Panc1 (cell line): ENCODE measurements at regions not wholly inside any gene's neighbourhood (a gene's known extent, or its start where the extent isn't known, plus 50 kb on each side); places are given as distances from the start of the nearest gene placed in this dataset.

Source experiments
- POLR2AphosphoS5 ChIP-seq: IDR thresholded peaks from 2 replicates; pipeline ENCODE4 v1.6.1; 2012; ENCODE audit warnings: mild to moderate bottlenecking, low read depth, low read length, moderate library complexity
- REST ChIP-seq, 2 experiments: IDR thresholded peaks; 2 replicates each; pipeline ENCODE4 v1.6.1; 2011 to 2012; ENCODE audit warnings: low read depth in 2 of 2, control low read depth in 1 of 2, low read length in 1 of 2, mild to moderate bottlenecking in 1 of 2, moderate library complexity in 1 of 2; ENCODE audit not compliant: insufficient read depth in 1 of 2
- SIN3A ChIP-seq: IDR thresholded peaks from 2 replicates; pipeline ENCODE4 v1.6.1; 2012; ENCODE audit warnings: low read depth, mild to moderate bottlenecking, low read length, moderate library complexity, borderline replicate concordance; ENCODE audit not compliant: insufficient read depth
- TCF7L2 ChIP-seq: IDR thresholded peaks from 2 replicates; pipeline ENCODE4 v1.6.1; 2011; ENCODE audit warnings: mild to moderate bottlenecking, low read depth, low read length, inconsistent platforms
- TF ChIP-seq, protein P1 (sequence below): fragments of 450-650 bp; IDR thresholded peaks from 2 replicates; pipeline ENCODE4 v1.5.1; 2017; ENCODE audit warnings: mild to moderate bottlenecking

GRCh38 chr6:56807326-56807988, 147.4 kb upstream of the BEND6 start:
- TF ChIP-seq, protein P1, sequence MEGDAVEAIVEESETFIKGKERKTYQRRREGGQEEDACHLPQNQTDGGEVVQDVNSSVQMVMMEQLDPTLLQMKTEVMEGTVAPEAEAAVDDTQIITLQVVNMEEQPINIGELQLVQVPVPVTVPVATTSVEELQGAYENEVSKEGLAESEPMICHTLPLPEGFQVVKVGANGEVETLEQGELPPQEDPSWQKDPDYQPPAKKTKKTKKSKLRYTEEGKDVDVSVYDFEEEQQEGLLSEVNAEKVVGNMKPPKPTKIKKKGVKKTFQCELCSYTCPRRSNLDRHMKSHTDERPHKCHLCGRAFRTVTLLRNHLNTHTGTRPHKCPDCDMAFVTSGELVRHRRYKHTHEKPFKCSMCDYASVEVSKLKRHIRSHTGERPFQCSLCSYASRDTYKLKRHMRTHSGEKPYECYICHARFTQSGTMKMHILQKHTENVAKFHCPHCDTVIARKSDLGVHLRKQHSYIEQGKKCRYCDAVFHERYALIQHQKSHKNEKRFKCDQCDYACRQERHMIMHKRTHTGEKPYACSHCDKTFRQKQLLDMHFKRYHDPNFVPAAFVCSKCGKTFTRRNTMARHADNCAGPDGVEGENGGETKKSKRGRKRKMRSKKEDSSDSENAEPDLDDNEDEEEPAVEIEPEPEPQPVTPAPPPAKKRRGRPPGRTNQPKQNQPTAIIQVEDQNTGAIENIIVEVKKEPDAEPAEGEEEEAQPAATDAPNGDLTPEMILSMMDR, result no peak
- TF ChIP-seq REST (IDR thresholded peaks at IDR 0.05; ENCODE audit: insufficient read depth in 1 of 2, low read depth in 2 of 2, low read length in 1 of 2) (no peak), POLR2AphosphoS5 (no peak), SIN3A (no peak), TCF7L2 (no peak)
